HG03457 (cell line): ENCODE measurements at regions not wholly inside any gene's neighbourhood (a gene's known extent, or its start where the extent isn't known, plus 50 kb on each side); places are given as distances from the start of the nearest gene placed in this dataset.
A peak's percentile ranks its signal among the peaks of the same experiment; 100 is the strongest.

Experiments
- ATAC-seq: cut with Tn5 transposase; IDR thresholded peaks from one replicate; pipeline ENCODE4 v1.9.1; 2021; ENCODE audit warnings: moderate number of reproducible peaks; ENCODE audit not compliant: unreplicated experiment

- ATAC-seq: no peak
Measured at GRCh38 chr16:74100395-74101326, 196.0 kb upstream of the PSMD7 start.

- no peak for ATAC-seq
Measured at GRCh38 chr16:74099530-74099929, 197.1 kb upstream of the PSMD7 start.

GRCh38 chr16:74094962-74095361 is 201.7 kb upstream of the PSMD7 start:
- no peak for ATAC-seq

GRCh38 chr16:74094514-74094913 is 202.1 kb upstream of the PSMD7 start:
- ATAC-seq: no peak

- ATAC-seq: no peak
Measured at GRCh38 chr16:74092336-74092735, 204.3 kb upstream of the PSMD7 start.

- no peak for ATAC-seq
Measured at GRCh38 chr16:74090871-74091270, 205.7 kb upstream of the PSMD7 start.

- ATAC-seq: no peak
Measured at GRCh38 chr16:74083541-74083940, 213.1 kb upstream of the PSMD7 start.

- no peak for ATAC-seq
Measured at GRCh38 chr16:74080311-74080710, 216.3 kb upstream of the PSMD7 start.

- peak; percentile 56 for ATAC-seq
Measured at GRCh38 chr16:74079232-74079586, 217.4 kb upstream of the PSMD7 start.

GRCh38 chr16:74078511-74079231 is 217.9 kb upstream of the PSMD7 start:
- ATAC-seq: peak; percentile 68

GRCh38 chr16:74076568-74076967 is 220.0 kb upstream of the PSMD7 start:
- no peak for ATAC-seq

- ATAC-seq: no peak
Measured at GRCh38 chr16:74075393-74075792, 221.2 kb upstream of the PSMD7 start.

GRCh38 chr16:74073456-74073855 is 223.2 kb upstream of the PSMD7 start:
- no peak for ATAC-seq

GRCh38 chr16:74071996-74072535 is 224.5 kb upstream of the PSMD7 start:
- no peak for ATAC-seq

- no peak for ATAC-seq
Measured at GRCh38 chr16:74070237-74070636, 226.4 kb upstream of the PSMD7 start.

- no peak for ATAC-seq
Measured at GRCh38 chr16:74064120-74064735, 232.4 kb upstream of the PSMD7 start.

GRCh38 chr16:74053826-74054225 is 242.8 kb upstream of the PSMD7 start:
- no peak for ATAC-seq

GRCh38 chr16:74053312-74053711 is 243.3 kb upstream of the PSMD7 start:
- no peak for ATAC-seq

- ATAC-seq: no peak
Measured at GRCh38 chr16:74052016-74052415, 244.6 kb upstream of the PSMD7 start.

- no peak for ATAC-seq
Measured at GRCh38 chr16:74049027-74049426, 247.6 kb upstream of the PSMD7 start.

- no peak for ATAC-seq
Measured at GRCh38 chr16:74046524-74046923, 250.1 kb upstream of the PSMD7 start.
